Glutamatergic neuron (in vitro differentiated cells): ENCODE measurements at regions not wholly inside any gene's neighbourhood (a gene's known extent, or its start where the extent isn't known, plus 50 kb on each side); places are given as distances from the start of the nearest gene placed in this dataset.

Source experiments
- DNase-seq: peaks from one replicate; pipeline ENCODE4 v3.0.0; 2022
- H3K27ac Mint-ChIP-seq: one replicate; pipeline ENCODE4 v1.8.0; 2020; ENCODE audit warnings: mild to moderate bottlenecking, mixed read lengths, inconsistent platforms; ENCODE audit not compliant: unreplicated experiment
- H3K27me3 Mint-ChIP-seq: one replicate; pipeline ENCODE4 v1.8.0; 2020; ENCODE audit warnings: mild to moderate bottlenecking, moderate library complexity, mixed read lengths, inconsistent platforms; ENCODE audit not compliant: unreplicated experiment
- H3K36me3 Mint-ChIP-seq: one replicate; pipeline ENCODE4 v1.8.0; 2020; ENCODE audit warnings: mild to moderate bottlenecking, mixed read lengths, inconsistent platforms; ENCODE audit not compliant: unreplicated experiment
- H3K4me1 Mint-ChIP-seq: one replicate; pipeline ENCODE4 v1.8.0; 2020; ENCODE audit warnings: mild to moderate bottlenecking, low read depth, mixed read lengths, inconsistent platforms; ENCODE audit not compliant: unreplicated experiment
- H3K4me3 Mint-ChIP-seq: one replicate; pipeline ENCODE4 v1.8.0; 2020; ENCODE audit warnings: mild to moderate bottlenecking, mixed read lengths, inconsistent platforms; ENCODE audit not compliant: unreplicated experiment
- H3K9me3 Mint-ChIP-seq: one replicate; pipeline ENCODE4 v1.8.0; 2020; ENCODE audit warnings: mild to moderate bottlenecking, moderate library complexity, mixed read lengths, inconsistent platforms; ENCODE audit not compliant: unreplicated experiment
- CTCF ChIP-seq: fragments of 200-600 bp; sonication (generic); IDR thresholded peaks from one replicate; pipeline ENCODE4 v1.5.0; 2021; ENCODE audit not compliant: partially characterized antibody, unreplicated experiment

DNA sequence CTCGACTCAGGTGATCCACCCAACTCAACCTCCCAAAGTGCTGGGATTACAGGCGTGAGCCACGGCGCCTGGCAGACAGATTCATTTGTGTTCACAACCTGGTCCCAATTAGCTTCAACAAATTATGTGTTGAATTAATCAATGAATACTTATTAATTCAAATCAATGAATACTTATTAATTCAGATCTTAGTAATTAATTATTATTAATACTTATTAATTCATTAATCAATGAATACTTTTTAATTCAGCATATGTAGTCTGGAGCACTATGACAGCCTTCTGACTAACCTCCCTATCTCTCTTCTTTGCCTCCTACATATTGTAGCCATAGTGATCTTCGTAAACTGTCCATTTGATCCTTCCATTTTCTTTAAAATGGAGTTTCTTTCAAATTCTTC lies 56.7 kb upstream of the RBPJ start:
- Mint-ChIP-seq H3K9me3 (no peaks in the 10 kb centered on the region), H3K27me3 (no peaks in the 10 kb centered on the region), H3K36me3 (no peaks in the 10 kb centered on the region), H3K4me3 (no peak overlapping the region), H3K27ac (no peak overlapping the region), H3K4me1 (peaks cover 3% of the 10 kb centered on the region)
- TF ChIP-seq CTCF = no peak
- DNase-seq = no peak

- peaks cover 3% of the 10 kb centered on the region for H3K4me1 Mint-ChIP-seq
- TF ChIP-seq CTCF = no peak
- no peak for DNase-seq
- H3K27me3 Mint-ChIP-seq = no peaks in the 10 kb centered on the region
- no peaks in the 10 kb centered on the region for H3K36me3 Mint-ChIP-seq
- H3K9me3 Mint-ChIP-seq = no peaks in the 10 kb centered on the region
- H3K27ac Mint-ChIP-seq = no peak overlapping the region
- H3K4me3 Mint-ChIP-seq = no peak overlapping the region
These were observed 53.7 kb upstream of the RBPJ start for GRCh38 chr4:26267087-26267486.

GRCh38 chr4:26268246-26268645 lies 52.6 kb upstream of the RBPJ start:
- Mint-ChIP-seq H3K4me3 (no peak overlapping the region), H3K9me3 (no peaks in the 10 kb centered on the region), H3K27me3 (no peaks in the 10 kb centered on the region), H3K27ac (no peak overlapping the region), H3K36me3 (no peaks in the 10 kb centered on the region), H3K4me1 (peaks cover 3% of the 10 kb centered on the region)
- TF ChIP-seq CTCF = no peak
- DNase-seq = no peak

DNA sequence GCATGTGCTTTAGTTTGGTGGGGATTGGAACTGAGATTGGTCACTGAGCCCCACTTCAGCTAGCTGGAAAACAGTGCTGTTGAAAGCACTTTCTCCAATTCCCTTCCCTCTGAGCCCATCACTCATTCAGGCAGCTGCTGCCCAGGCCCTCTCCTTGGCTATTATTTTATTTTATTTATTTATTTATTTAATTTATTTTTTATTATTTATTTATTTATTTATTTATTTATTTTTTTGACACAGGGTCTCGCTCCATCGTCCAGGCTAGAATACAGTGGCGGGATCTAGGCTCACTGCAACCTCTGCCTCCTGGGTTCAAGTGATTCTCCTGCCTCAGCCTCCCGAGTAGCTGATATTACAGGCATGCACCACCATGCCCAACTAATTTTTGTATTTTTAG lies 51.8 kb upstream of the RBPJ start:
- Mint-ChIP-seq H3K4me1 (peaks cover 3% of the 10 kb centered on the region), H3K27ac (no peak overlapping the region), H3K9me3 (no peaks in the 10 kb centered on the region), H3K4me3 (no peak overlapping the region), H3K27me3 (no peaks in the 10 kb centered on the region), H3K36me3 (no peaks in the 10 kb centered on the region)
- TF ChIP-seq CTCF = no peak
- DNase-seq = no peak
